Breast epithelium (tissue), 4 donors: ENCODE measurements at regions not wholly inside any gene's neighbourhood (a gene's known extent, or its start where the extent isn't known, plus 50 kb on each side); places are given as distances from the start of the nearest gene placed in this dataset.

Source experiments
- DNase-seq, 2 donors: peaks; one replicate each; pipeline ENCODE4 v3.0.0-alpha.2; 2019; ENCODE audit warnings: low spot score in 2 of 2
- H3K27ac ChIP-seq, 2 donors: fragments of 200-600 bp; sonication (generic) in 1 of 2; one replicate each; pipeline ENCODE4 v1.5.1; 2016 to 2019; ENCODE audit warnings: mild to moderate bottlenecking in 1 of 2
- H3K27me3 ChIP-seq, 2 donors: fragments of 200-600 bp; sonication (generic) in 1 of 2; one replicate each; pipeline versions ENCODE4 v1.5.1 to v1.6.0; 2017 to 2019; ENCODE audit warnings: control low read depth in 1 of 2, mild to moderate bottlenecking in 1 of 2
- H3K36me3 ChIP-seq: fragments of 200-600 bp; one replicate; pipeline ENCODE4 v1.5.1; 2019
- H3K4me1 ChIP-seq, 2 donors: fragments of 200-600 bp; sonication (generic); one replicate each; pipeline ENCODE4 v1.5.1; 2016 to 2019; ENCODE audit warnings: control low read depth in 1 of 2
- H3K4me3 ChIP-seq, 3 donors: fragments of 200-600 bp; sonication (generic); 1 replicate in 2 of 3; 2 replicates in 1 of 3; pipeline ENCODE4 v1.5.1; 2016 to 2019; ENCODE audit warnings: mild to moderate bottlenecking in 3 of 3, moderate library complexity in 2 of 3
- H3K9me3 ChIP-seq, 2 donors: fragments of 200-600 bp; sonication (generic) in 1 of 2; one replicate each; pipeline ENCODE4 v1.5.1; 2016 to 2019; ENCODE audit warnings: control low read depth in 1 of 2
- CTCF ChIP-seq, 3 donors: fragments of 450-650 bp; IDR thresholded peaks; one replicate each; pipeline ENCODE4 v1.5.1; 2016 to 2017; ENCODE audit warnings: antibody characterized with exemption in 3 of 3, mild to moderate bottlenecking in 3 of 3, moderate library complexity in 3 of 3
- POLR2A ChIP-seq: fragments of 450-650 bp; IDR thresholded peaks from one replicate; pipeline ENCODE4 v1.6.1; 2016; ENCODE audit warnings: antibody characterized with exemption, mild to moderate bottlenecking, moderate library complexity
- POLR2AphosphoS5 ChIP-seq, 3 donors: sonication (generic); formaldehyde crosslinking; IDR thresholded peaks; one replicate each; pipeline ENCODE4 v1.6.1; 2017; ENCODE audit warnings: antibody characterized with exemption in 3 of 3
- intact Hi-C: fragments of 100-400 bp; cut with DNase I; formaldehyde crosslinking; loops from one replicate; pipeline ENCODE4 v1.15.1; 2023; ENCODE audit warnings: low total_unique reads

GRCh38 chr1:4431491-4431890 lies 222.9 kb upstream of the AJAP1 start:
- intact Hi-C loops, result no loop called here

GRCh38 chr1:4433075-4433474 lies 221.3 kb upstream of the AJAP1 start:
- Histone ChIP-seq H3K27me3 (no peaks in the 10 kb centered on the region), H3K9me3 (no peaks in the 10 kb centered on the region), H3K4me1 (no peaks in the 10 kb centered on the region), H3K27ac (no peak overlapping the region), H3K36me3 (no peaks in the 10 kb centered on the region), H3K4me3 (no peak overlapping the region)
- no peak for DNase-seq
- intact Hi-C loops, result no loop called here
- no peak for TF ChIP-seq CTCF (IDR thresholded peaks at IDR 0.05)
- TF ChIP-seq POLR2AphosphoS5 (IDR thresholded peaks at IDR 0.05), result no peak
- no peak for TF ChIP-seq POLR2A

More at GRCh38 chr1:4431491-4431890, 222.9 kb upstream of the AJAP1 start:
- no peak overlapping the region for H3K27ac ChIP-seq
- TF ChIP-seq POLR2A, result no peak
- TF ChIP-seq CTCF (IDR thresholded peaks at IDR 0.05), result no peak
- no peak for TF ChIP-seq POLR2AphosphoS5 (IDR thresholded peaks at IDR 0.05)
- H3K4me3 ChIP-seq, result no peak overlapping the region
- no peaks in the 10 kb centered on the region for H3K4me1 ChIP-seq
- no peak for DNase-seq
- no peaks in the 10 kb centered on the region for H3K27me3 ChIP-seq
- H3K9me3 ChIP-seq, result no peaks in the 10 kb centered on the region
- H3K36me3 ChIP-seq, result no peaks in the 10 kb centered on the region

GRCh38 chr1:4444086-4444485 lies 210.3 kb upstream of the AJAP1 start:
- no peak overlapping the region for H3K27ac ChIP-seq
- intact Hi-C loops, result no loop called here
- no peaks in the 10 kb centered on the region for H3K36me3 ChIP-seq
- no peaks in the 10 kb centered on the region for H3K4me1 ChIP-seq
- TF ChIP-seq POLR2A, result no peak
- no peak for TF ChIP-seq CTCF (IDR thresholded peaks at IDR 0.05)
- no peak for TF ChIP-seq POLR2AphosphoS5 (IDR thresholded peaks at IDR 0.05)
- H3K4me3 ChIP-seq, result no peak overlapping the region
- no peak for DNase-seq
- H3K9me3 ChIP-seq, result no peaks in the 10 kb centered on the region
- H3K27me3 ChIP-seq, result peaks cover 0 to 8% of the 10 kb centered on the region in 2 donors

GRCh38 chr1:4447778-4448420 lies 206.5 kb upstream of the AJAP1 start:
- intact Hi-C loops, result no loop called here
- DNase-seq, result no peak
- Histone ChIP-seq H3K4me1 (no peaks in the 10 kb centered on the region), H3K4me3 (no peak overlapping the region), H3K36me3 (no peaks in the 10 kb centered on the region), H3K27me3 (peaks cover 0 to 8% of the 10 kb centered on the region in 2 donors), H3K9me3 (no peaks in the 10 kb centered on the region), H3K27ac (no peak overlapping the region)
- TF ChIP-seq CTCF (IDR thresholded peaks at IDR 0.05), result no peak

GRCh38 chr1:4449972-4450371 lies 204.4 kb upstream of the AJAP1 start:
- intact Hi-C loops, result no loop called here
- H3K27me3 ChIP-seq, result no peaks in the 10 kb centered on the region

More at GRCh38 chr1:4449972-4450371, 204.4 kb upstream of the AJAP1 start:
- Histone ChIP-seq H3K4me1 (no peaks in the 10 kb centered on the region), H3K27ac (no peak overlapping the region), H3K9me3 (no peaks in the 10 kb centered on the region), H3K4me3 (no peak overlapping the region), H3K36me3 (no peaks in the 10 kb centered on the region)
- no peak for TF ChIP-seq POLR2A
- TF ChIP-seq POLR2AphosphoS5 (IDR thresholded peaks at IDR 0.05), result no peak
- no peak for TF ChIP-seq CTCF (IDR thresholded peaks at IDR 0.05)
- no peak for DNase-seq
